WTC11 (cell line): ENCODE measurements at regions not wholly inside any gene's neighbourhood (a gene's known extent, or its start where the extent isn't known, plus 50 kb on each side); places are given as distances from the start of the nearest gene placed in this dataset.

Source experiments
- ATAC-seq: fragments of 200-7000 bp; cut with Tn5 transposase; 2 replicates; pipeline ENCODE4 v1.10.0; 2021; ENCODE audit warnings: mild to moderate bottlenecking, moderate library complexity
- CTCF ChIA-PET: fragments of 300-600 bp; sonication (Branson Sonifier 250); formaldehyde crosslinking; loops from one replicate; lab custom pipeline; 2021; ENCODE audit warnings: antibody characterized with exemption; lab: Charles Lee
- POLR2A ChIA-PET: fragments of 350-600 bp; sonication (Branson Sonifier 250); formaldehyde crosslinking; loops from one replicate; lab custom pipeline; 2021; ENCODE audit warnings: antibody characterized with exemption; lab: Charles Lee
- DNase-seq: peaks from one replicate; pipeline ENCODE4 v3.0.0; 2021; ENCODE audit warnings: low spot score
- H3K27ac Mint-ChIP-seq: 2 replicates; pipeline ENCODE4 v1.8.0; 2021; ENCODE audit warnings: mixed read lengths
- H3K27me3 Mint-ChIP-seq: 2 replicates; pipeline ENCODE4 v1.8.0; 2021; ENCODE audit warnings: low read depth, mild to moderate bottlenecking, moderate library complexity, mixed read lengths
- H3K36me3 Mint-ChIP-seq: 2 replicates; pipeline ENCODE4 v1.8.0; 2021; ENCODE audit warnings: mixed read lengths
- H3K4me1 Mint-ChIP-seq: 2 replicates; pipeline ENCODE4 v1.8.0; 2022; ENCODE audit warnings: mixed read lengths
- H3K4me3 Mint-ChIP-seq: 2 replicates; pipeline ENCODE4 v1.8.0; 2021; ENCODE audit warnings: mild to moderate bottlenecking, moderate library complexity, mixed read lengths
- H3K9me3 Mint-ChIP-seq: 2 replicates; pipeline ENCODE4 v1.8.0; 2021; ENCODE audit warnings: mixed read lengths
- AFF4 ChIP-seq: sonication (generic); formaldehyde crosslinking; IDR thresholded peaks from 2 replicates; pipeline ENCODE4 v1.8.1; 2023; ENCODE audit warnings: mild to moderate bottlenecking, missing genetic modification reagents, borderline replicate concordance
- ARID4B ChIP-seq: sonication (generic); formaldehyde crosslinking; IDR thresholded peaks from 2 replicates; pipeline ENCODE4 v1.8.0; 2023; ENCODE audit warnings: missing genetic modification reagents, mild to moderate bottlenecking, borderline replicate concordance
- ATF1 ChIP-seq: sonication (generic); formaldehyde crosslinking; IDR thresholded peaks from 2 replicates; pipeline ENCODE4 v1.8.1; 2023; ENCODE audit warnings: mild to moderate bottlenecking, moderate library complexity, missing genetic modification reagents
- ATF3 ChIP-seq: sonication (generic); formaldehyde crosslinking; conservative IDR thresholded peaks from 2 replicates; pipeline ENCODE4 v1.8.1; 2022; ENCODE audit warnings: mild to moderate bottlenecking, missing genetic modification reagents
- ERG ChIP-seq: fragments of 250-450 bp; sonication (Bioruptor Pico); IDR thresholded peaks from 2 replicates; pipeline ENCODE4 v1.8.0; 2021; ENCODE audit warnings: mild to moderate bottlenecking
- FOXK1 ChIP-seq: sonication (generic); formaldehyde crosslinking; IDR thresholded peaks from 2 replicates; pipeline ENCODE4 v1.8.0; 2022; ENCODE audit warnings: mild to moderate bottlenecking, moderate library complexity, missing genetic modification reagents
- RELA ChIP-seq: sonication (generic); formaldehyde crosslinking; IDR thresholded peaks from 2 replicates; pipeline ENCODE4 v1.8.1; 2022; ENCODE audit warnings: missing genetic modification reagents, mild to moderate bottlenecking, borderline replicate concordance
- TEAD4 ChIP-seq: sonication (generic); formaldehyde crosslinking; IDR thresholded peaks from 2 replicates; pipeline ENCODE4 v1.8.0; 2022; ENCODE audit warnings: mild to moderate bottlenecking, missing genetic modification reagents
- ZNF232 ChIP-seq: sonication (generic); formaldehyde crosslinking; IDR thresholded peaks from 2 replicates; pipeline ENCODE4 v1.8.0; 2022; ENCODE audit warnings: mild to moderate bottlenecking, missing genetic modification reagents
- ZNF263 ChIP-seq: sonication (generic); formaldehyde crosslinking; IDR thresholded peaks from 2 replicates; pipeline ENCODE4 v1.8.1; 2022; ENCODE audit warnings: low read depth, mild to moderate bottlenecking, moderate library complexity, missing genetic modification reagents
- ZNF671 ChIP-seq: fragments of 250-450 bp; sonication (Bioruptor Pico); IDR thresholded peaks from 2 replicates; pipeline ENCODE4 v1.8.0; 2021; ENCODE audit warnings: mild to moderate bottlenecking
- ZSCAN18 ChIP-seq: fragments of 250-450 bp; sonication (Bioruptor Pico); IDR thresholded peaks from 2 replicates; pipeline ENCODE4 v2.1.2; 2022; ENCODE audit warnings: mild to moderate bottlenecking, moderate library complexity
- TF ChIP-seq, protein P1 (sequence below): sonication (generic); formaldehyde crosslinking; IDR thresholded peaks from 2 replicates; pipeline ENCODE4 v1.8.0; 2022; ENCODE audit warnings: missing genetic modification reagents

GRCh38 chr4:161208564-161208963 lies 955.2 kb downstream of the FSTL5 start (continued):
- TF ChIP-seq, protein P1, sequence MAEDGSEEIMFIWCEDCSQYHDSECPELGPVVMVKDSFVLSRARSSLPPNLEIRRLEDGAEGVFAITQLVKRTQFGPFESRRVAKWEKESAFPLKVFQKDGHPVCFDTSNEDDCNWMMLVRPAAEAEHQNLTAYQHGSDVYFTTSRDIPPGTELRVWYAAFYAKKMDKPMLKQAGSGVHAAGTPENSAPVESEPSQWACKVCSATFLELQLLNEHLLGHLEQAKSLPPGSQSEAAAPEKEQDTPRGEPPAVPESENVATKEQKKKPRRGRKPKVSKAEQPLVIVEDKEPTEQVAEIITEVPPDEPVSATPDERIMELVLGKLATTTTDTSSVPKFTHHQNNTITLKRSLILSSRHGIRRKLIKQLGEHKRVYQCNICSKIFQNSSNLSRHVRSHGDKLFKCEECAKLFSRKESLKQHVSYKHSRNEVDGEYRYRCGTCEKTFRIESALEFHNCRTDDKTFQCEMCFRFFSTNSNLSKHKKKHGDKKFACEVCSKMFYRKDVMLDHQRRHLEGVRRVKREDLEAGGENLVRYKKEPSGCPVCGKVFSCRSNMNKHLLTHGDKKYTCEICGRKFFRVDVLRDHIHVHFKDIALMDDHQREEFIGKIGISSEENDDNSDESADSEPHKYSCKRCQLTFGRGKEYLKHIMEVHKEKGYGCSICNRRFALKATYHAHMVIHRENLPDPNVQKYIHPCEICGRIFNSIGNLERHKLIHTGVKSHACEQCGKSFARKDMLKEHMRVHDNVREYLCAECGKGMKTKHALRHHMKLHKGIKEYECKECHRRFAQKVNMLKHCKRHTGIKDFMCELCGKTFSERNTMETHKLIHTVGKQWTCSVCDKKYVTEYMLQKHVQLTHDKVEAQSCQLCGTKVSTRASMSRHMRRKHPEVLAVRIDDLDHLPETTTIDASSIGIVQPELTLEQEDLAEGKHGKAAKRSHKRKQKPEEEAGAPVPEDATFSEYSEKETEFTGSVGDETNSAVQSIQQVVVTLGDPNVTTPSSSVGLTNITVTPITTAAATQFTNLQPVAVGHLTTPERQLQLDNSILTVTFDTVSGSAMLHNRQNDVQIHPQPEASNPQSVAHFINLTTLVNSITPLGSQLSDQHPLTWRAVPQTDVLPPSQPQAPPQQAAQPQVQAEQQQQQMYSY, result no peak
- TF ChIP-seq ZNF263 (CRISPR knock-in tag) (no peak), ZNF671 (CRISPR knock-in tag) (no peak), ERG (CRISPR knock-in tag) (no peak), ATF1 (no peak), ARID4B (CRISPR knock-in tag) (no peak), ATF3 (CRISPR knock-in tag) (no peak), ZSCAN18 (no peak)

- H3K27me3 Mint-ChIP-seq, result no peaks in the 10 kb centered on the region
- DNase-seq (no peak), ATAC-seq (no peak)
- H3K9me3 Mint-ChIP-seq, result peaks cover 20% of the 10 kb centered on the region
- no peak overlapping the region for H3K4me3 Mint-ChIP-seq
- H3K36me3 Mint-ChIP-seq, result peaks cover 10% of the 10 kb centered on the region
- TF ChIP-seq AFF4 (CRISPR knock-in tag) (no peak), TEAD4 (CRISPR knock-in tag) (no peak), FOXK1 (no peak), RELA (CRISPR knock-in tag) (no peak), ZNF232 (CRISPR knock-in tag) (no peak)
- peaks cover 12% of the 10 kb centered on the region for H3K4me1 Mint-ChIP-seq
- no peak overlapping the region for H3K27ac Mint-ChIP-seq
- ChIA-PET POLR2A (no interaction called here), CTCF (no interaction called here)
Observed at GRCh38 chr4:161206528-161207080, 957.2 kb downstream of the FSTL5 start.
